ENCODE measurements at regions not wholly inside any gene's neighbourhood (a gene's known extent, or its start where the extent isn't known, plus 50 kb on each side); places are given as distances from the start of the nearest gene placed in this dataset.

DNA sequence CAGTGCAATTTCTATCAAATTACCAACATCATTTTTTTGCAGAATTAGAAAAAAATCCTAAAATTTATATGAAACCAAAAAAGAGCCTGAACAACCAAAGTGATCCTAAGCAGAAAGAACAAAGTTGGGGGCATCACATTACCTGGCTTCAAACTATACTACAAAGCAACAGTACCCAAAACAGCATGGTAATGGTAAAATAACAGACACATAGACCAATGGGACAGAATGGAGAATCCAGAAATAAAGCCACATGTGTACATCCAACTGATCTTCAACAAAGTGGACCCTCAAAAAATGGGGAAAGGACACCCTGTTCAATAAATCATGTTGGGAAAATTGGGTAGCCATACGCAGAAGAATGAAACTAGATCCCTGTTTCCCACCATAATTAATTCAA, 245.7 kb upstream of the CTAGE1 start:
- TF ChIP-seq CTCF (IDR thresholded peaks at IDR 0.05; ENCODE audit: borderline replicate concordance, extremely low read depth, insufficient read depth): no peak

DNA sequence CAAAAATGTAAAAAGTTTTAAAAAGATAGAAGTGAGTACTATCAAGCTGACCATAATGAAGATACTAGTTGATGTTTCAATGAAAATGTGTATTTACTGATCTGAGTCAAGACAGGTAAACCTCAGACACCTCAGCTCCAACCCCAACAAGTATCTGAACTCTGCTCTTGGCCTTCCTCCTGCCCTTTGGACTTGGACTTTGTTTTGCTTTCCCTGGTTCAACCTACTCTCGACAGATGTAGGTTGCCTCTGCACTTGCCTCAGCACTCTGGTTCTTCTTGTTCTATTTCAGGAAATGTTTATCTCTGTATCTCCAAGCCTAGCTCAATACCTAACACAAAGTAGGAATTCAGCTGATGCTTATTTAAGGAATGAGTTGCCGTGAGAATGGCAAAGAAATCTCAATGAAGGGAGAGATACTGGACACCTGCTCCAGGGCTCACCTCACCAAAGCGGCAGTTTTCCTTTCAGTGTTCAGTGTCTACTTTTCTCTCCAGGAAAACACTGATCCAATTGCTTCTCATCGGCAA, 248.8 kb upstream of the CTAGE1 start:
- no peak for DNase-seq
- Histone ChIP-seq H3K27ac (ENCODE audit: low read depth in 2 of 2, low read length in 2 of 2) (no peak overlapping the region), H3K36me3 (ENCODE audit: control insufficient read depth in 2 of 3, insufficient read depth in 3 of 3, low read length in 3 of 3) (no peaks in the 10 kb centered on the region), H3K4me1 (ENCODE audit: control insufficient read depth in 2 of 3, insufficient read depth in 2 of 3, low read depth in 1 of 3, low read length in 3 of 3) (no peaks in the 10 kb centered on the region), H3K27me3 (ENCODE audit: control insufficient read depth, insufficient read depth, low read length) (no peaks in the 10 kb centered on the region), H3K4me3 (ENCODE audit: low read length in 3 of 3) (no peak overlapping the region), H3K9me3 (ENCODE audit: control insufficient read depth in 2 of 3, insufficient read depth in 1 of 3, low read length in 3 of 3) (peaks cover 0 to 12% (median 3%) of the 10 kb centered on the region in 3 donors), H3K9ac (ENCODE audit: low read length in 3 of 3) (no peak overlapping the region)
- no peak for TF ChIP-seq CTCF (IDR thresholded peaks at IDR 0.05; ENCODE audit: borderline replicate concordance, extremely low read depth, insufficient read depth)
- no peak for FAIRE-seq
- intact Hi-C loops (cut with DNase I): no loop called here

More for the DNA sequence above, 245.7 kb upstream of the CTAGE1 start:
- Histone ChIP-seq H3K27me3 (ENCODE audit: control insufficient read depth, insufficient read depth, low read length) (no peaks in the 10 kb centered on the region), H3K9me3 (ENCODE audit: control insufficient read depth in 2 of 3, insufficient read depth in 1 of 3, low read length in 3 of 3) (peaks cover 0 to 15% (median 3%) of the 10 kb centered on the region in 3 donors), H3K4me3 (ENCODE audit: low read length in 3 of 3) (no peak overlapping the region), H3K27ac (ENCODE audit: low read depth in 2 of 2, low read length in 2 of 2) (no peak overlapping the region), H3K4me1 (ENCODE audit: control insufficient read depth in 2 of 3, insufficient read depth in 2 of 3, low read depth in 1 of 3, low read length in 3 of 3) (no peaks in the 10 kb centered on the region), H3K36me3 (ENCODE audit: control insufficient read depth in 2 of 3, insufficient read depth in 3 of 3, low read length in 3 of 3) (no peaks in the 10 kb centered on the region), H3K9ac (ENCODE audit: low read length in 3 of 3) (no peak overlapping the region)
- intact Hi-C loops (cut with DNase I): no loop called here
- FAIRE-seq (no peak), DNase-seq (no peak)

DNA sequence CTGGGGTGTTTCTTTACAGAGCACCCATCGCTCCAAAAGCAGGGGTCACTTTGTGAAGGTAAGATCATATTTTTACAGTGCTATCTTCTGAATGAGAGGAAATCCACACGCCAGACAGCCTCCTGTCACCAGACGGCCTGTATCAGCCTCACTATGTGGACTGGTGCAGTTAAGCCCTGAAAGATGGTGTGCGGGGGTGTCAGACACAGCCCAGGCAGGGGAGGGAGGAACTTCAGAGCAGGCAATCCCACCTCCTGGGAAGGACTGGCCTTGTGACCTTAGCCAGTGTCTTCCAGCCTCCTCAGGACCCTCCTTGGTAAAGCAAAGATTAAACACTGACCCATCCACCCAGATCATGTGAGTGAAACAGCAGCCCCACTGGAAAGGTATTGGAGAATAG, 249.4 kb upstream of the CTAGE1 start:
- no peaks in the 10 kb centered on the region for H3K27me3 ChIP-seq (ENCODE audit: control insufficient read depth, insufficient read depth, low read length)
- no peaks in the 10 kb centered on the region for H3K4me1 ChIP-seq (ENCODE audit: control insufficient read depth in 2 of 3, insufficient read depth in 2 of 3, low read depth in 1 of 3, low read length in 3 of 3)
- H3K9me3 ChIP-seq (ENCODE audit: control insufficient read depth in 2 of 3, insufficient read depth in 1 of 3, low read length in 3 of 3): peaks cover 0 to 12% (median 3%) of the 10 kb centered on the region in 3 donors
- no peak for FAIRE-seq
- no peak overlapping the region for H3K4me3 ChIP-seq (ENCODE audit: low read length in 3 of 3)
- TF ChIP-seq CTCF (IDR thresholded peaks at IDR 0.05; ENCODE audit: borderline replicate concordance, extremely low read depth, insufficient read depth): no peak
- H3K36me3 ChIP-seq (ENCODE audit: control insufficient read depth in 2 of 3, insufficient read depth in 3 of 3, low read length in 3 of 3): no peaks in the 10 kb centered on the region
- H3K27ac ChIP-seq (ENCODE audit: low read depth in 2 of 2, low read length in 2 of 2): no peak overlapping the region
- no peak overlapping the region for H3K9ac ChIP-seq (ENCODE audit: low read length in 3 of 3)
- no peak for DNase-seq
- intact Hi-C loops (cut with DNase I): no loop called here
